IMR-90 (cell line): ENCODE measurements at regions not wholly inside any gene's neighbourhood (a gene's known extent, or its start where the extent isn't known, plus 50 kb on each side); places are given as distances from the start of the nearest gene placed in this dataset.

ENCODE experiments used
- ATAC-seq: fragments of 200-7000 bp; cut with Tn5 transposase; 2 replicates; pipeline ENCODE4 v1.9.1; 2020; ENCODE audit warnings: low read depth, mild to moderate bottlenecking, moderate library complexity
- BruUV-seq: library from RNA; stranded (reverse); fragments of 400-500 nt; replicated peaks from 2 replicates; lab custom pipeline; 2021; lab: Mats Ljungman, UMichigan
- CTCF ChIA-PET: fragments of 300-600 bp; formaldehyde crosslinking; extraction: SDS; loops from one replicate; lab custom pipeline; 2021; ENCODE audit warnings: antibody characterized with exemption; lab: Yijun Ruan, JAX
- POLR2A ChIA-PET: fragments of 300-600 bp; sonication (Branson Sonifier 250); formaldehyde crosslinking; loops from one replicate; lab custom pipeline; 2022; ENCODE audit warnings: antibody characterized with exemption; ENCODE audit not compliant: unreplicated experiment; lab: Charles Lee
- DNase-seq: peaks from one replicate; pipeline ENCODE4 v3.0.0; 2013
- H2AFZ ChIP-seq: replicated peaks from 2 replicates; pipeline ENCODE3; 2013; ENCODE audit warnings: low read length, mild to moderate bottlenecking; ENCODE audit not compliant: poor library complexity
- H2AK5ac ChIP-seq: 2 replicates; pipeline ENCODE4 v1.6.1; 2013; ENCODE audit warnings: low read depth, low read length, inconsistent platforms
- H2AK9ac ChIP-seq: replicated peaks from 2 replicates; pipeline ENCODE3; 2013; ENCODE audit warnings: mild to moderate bottlenecking, low read depth, low read length, moderate library complexity; ENCODE audit not compliant: poor library complexity
- H2BK120ac ChIP-seq: 2 replicates; pipeline ENCODE4 v1.6.1; 2013; ENCODE audit warnings: low read depth, low read length, inconsistent platforms
- H2BK15ac ChIP-seq: 3 replicates; pipeline ENCODE4 v1.6.1; 2013; ENCODE audit warnings: low read depth, low read length, inconsistent platforms
- H2BK20ac ChIP-seq: 2 replicates; pipeline ENCODE4 v1.6.1; 2013; ENCODE audit warnings: low read depth, mild to moderate bottlenecking, inconsistent platforms, low read length, moderate library complexity
- H2BK5ac ChIP-seq: 2 replicates; pipeline ENCODE4 v1.6.1; 2013; ENCODE audit warnings: mild to moderate bottlenecking, low read depth, low read length, inconsistent platforms; ENCODE audit not compliant: poor library complexity, severe bottlenecking
- H3K14ac ChIP-seq: replicated peaks from 2 replicates; pipeline ENCODE4 v1.6.1; 2013; ENCODE audit warnings: low read depth, low read length, inconsistent platforms
- H3K18ac ChIP-seq: 2 replicates; pipeline ENCODE4 v1.6.1; 2013; ENCODE audit warnings: low read depth, low read length, control low read depth
- H3K23ac ChIP-seq: 2 replicates; pipeline ENCODE4 v1.6.1; 2013; ENCODE audit warnings: low read depth, low read length, inconsistent platforms
- H3K27ac ChIP-seq: 2 replicates; pipeline ENCODE4 v1.5.1; 2013; ENCODE audit warnings: mild to moderate bottlenecking, control low read depth, low read length; ENCODE audit not compliant: insufficient read depth
- H3K27me3 ChIP-seq: 2 replicates; pipeline ENCODE4 v1.6.1; 2013; ENCODE audit warnings: low read length; ENCODE audit not compliant: control insufficient read depth, insufficient read depth
- H3K36me3 ChIP-seq: 2 replicates; pipeline ENCODE4 v1.6.1; 2013; ENCODE audit warnings: low read length, mixed read lengths; ENCODE audit not compliant: control insufficient read depth, insufficient read depth
- H3K4ac ChIP-seq: 2 replicates; pipeline ENCODE4 v1.6.1; 2013; ENCODE audit warnings: low read depth, low read length, inconsistent platforms
- H3K4me1 ChIP-seq: 2 replicates; pipeline ENCODE4 v1.6.1; 2013; ENCODE audit warnings: low read length, mixed read lengths; ENCODE audit not compliant: control insufficient read depth, insufficient read depth
- H3K4me2 ChIP-seq: 2 replicates; pipeline ENCODE4 v1.6.1; 2013; ENCODE audit warnings: low read depth, mild to moderate bottlenecking, control low read depth, low read length, moderate library complexity
- H3K4me3 ChIP-seq: 2 replicates; pipeline ENCODE4 v1.5.1; 2013; ENCODE audit warnings: low read depth, mild to moderate bottlenecking, control low read depth, low read length, moderate library complexity; ENCODE audit not compliant: insufficient read depth
- H3K56ac ChIP-seq: 2 replicates; pipeline ENCODE4 v1.6.1; 2013; ENCODE audit warnings: low read length, inconsistent platforms; ENCODE audit not compliant: insufficient read depth; ENCODE audit errors: extremely low read depth
- H3K79me1 ChIP-seq, 2 experiments: 2 replicates each; pipeline ENCODE4 v1.6.1; 2013; ENCODE audit warnings: low read length in 2 of 2, inconsistent platforms in 1 of 2, low read depth in 1 of 2
- H3K9ac ChIP-seq: 2 replicates; pipeline ENCODE4 v1.6.1; 2013; ENCODE audit warnings: low read depth, low read length, control low read depth
- H3K9me1 ChIP-seq: 2 replicates; pipeline ENCODE4 v1.6.1; 2013; ENCODE audit warnings: low read length, inconsistent platforms; ENCODE audit not compliant: insufficient read depth
- H3K9me3 ChIP-seq: 2 replicates; pipeline ENCODE4 v1.6.1; 2013; ENCODE audit warnings: low read length; ENCODE audit not compliant: control insufficient read depth, insufficient read depth
- H4K20me1 ChIP-seq: 2 replicates; pipeline ENCODE4 v1.6.1; 2013; ENCODE audit warnings: low read length, inconsistent platforms; ENCODE audit not compliant: insufficient read depth
- H4K5ac ChIP-seq: 2 replicates; pipeline ENCODE4 v1.6.1; 2013; ENCODE audit warnings: mild to moderate bottlenecking, low read depth, low read length, control low read depth
- H4K8ac ChIP-seq, 2 experiments: 2 replicates each; pipeline ENCODE4 v1.6.1; 2013; ENCODE audit warnings: low read depth in 2 of 2, low read length in 2 of 2, control low read depth in 1 of 2, inconsistent platforms in 1 of 2
- H4K91ac ChIP-seq: 2 replicates; pipeline ENCODE4 v1.6.1; 2013; ENCODE audit warnings: low read depth, low read length, inconsistent platforms; ENCODE audit not compliant: insufficient read depth
- CEBPB ChIP-seq: IDR thresholded peaks from 2 replicates; pipeline ENCODE4 v1.6.1; 2012; ENCODE audit warnings: low read depth, low read length, improper control_type of control experiment
- SMC3 ChIP-seq: fragments of 150-350 bp; IDR thresholded peaks from 2 replicates; pipeline ENCODE4 v1.6.1; 2016; ENCODE audit warnings: low read depth, mild to moderate bottlenecking, antibody characterized with exemption, low read length, moderate library complexity
- WGBS, 2 experiments: methylation state at CpG; one replicate each; pipeline versions ENCODE4 v1.1.5 to v1.1.7; 2013; ENCODE audit warnings: missing lambda C conversion rate in 2 of 2; ENCODE audit not compliant: insufficient read length in 1 of 2; ENCODE audit errors: extremely low coverage in 2 of 2; 5-methylcytosine and 5-hydroxymethylcytosine counted together
- dilution Hi-C: fragments of 300-500 bp; cut with HindIII; formaldehyde crosslinking; loops from one replicate; pipeline ENCODE4 v1.14.3; 2018; ENCODE audit warnings: low sequenced_read_pairs; ENCODE audit not compliant: unreplicated experiment
- in situ Hi-C: fragments of 300-500 bp; cut with MboI; formaldehyde crosslinking; loops from 3 replicates; pipeline ENCODE4 v1.14.3; 2019; ENCODE audit warnings: low sequenced_read_pairs, inconsistent platforms, mixed read lengths
- intact Hi-C: fragments of 100-400 bp; cut with micrococcal nuclease; formaldehyde crosslinking; loops from 2 replicates; pipeline ENCODE4 v1.10.0; 2022

DNA sequence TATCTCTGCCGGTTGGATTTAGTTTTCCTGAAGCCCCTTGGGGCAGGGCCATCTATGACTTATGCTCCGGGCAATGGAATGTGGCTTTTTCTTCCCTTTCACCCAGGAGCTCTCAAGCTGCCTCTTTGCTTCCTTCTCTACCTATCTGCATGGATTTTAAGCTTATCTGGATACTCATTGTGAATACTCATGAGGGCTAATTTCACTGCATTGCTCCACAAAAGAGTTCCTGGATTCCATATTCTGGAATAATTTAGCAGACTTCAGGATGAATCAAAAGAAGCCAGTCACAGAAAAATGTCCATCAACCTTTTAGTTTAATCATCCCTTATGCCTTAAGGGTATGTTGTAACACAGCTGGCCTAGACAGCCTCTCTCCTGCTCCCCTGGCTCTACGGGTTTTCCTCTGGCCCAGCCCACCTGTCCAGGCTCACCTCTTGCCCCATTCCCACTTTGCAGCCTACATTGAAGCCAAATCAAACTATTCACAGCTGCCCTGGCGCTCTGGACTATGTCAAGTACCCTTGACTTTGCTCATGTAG, 122.8 kb upstream of the RMDN2 start:
- Histone ChIP-seq H2BK120ac (peak overlapping the region; percentile 100), H3K4me1 (peaks cover 30% of the 10 kb centered on the region), H3K4ac (peak overlapping the region; percentile 99), H3K14ac (peak overlapping the region; percentile 96), H2AFZ (no peak overlapping the region), H2BK5ac (peak overlapping the region; percentile 100), H3K4me3 (no peak overlapping the region), H2BK15ac (peak overlapping the region; percentile 92), H3K9me3 (no peaks in the 10 kb centered on the region), H4K91ac (peak overlapping the region; percentile 98), H4K5ac (peak overlapping the region; percentile 99), H4K20me1 (no peaks in the 10 kb centered on the region), H3K9me1 (peaks cover 26% of the 10 kb centered on the region), H3K18ac (peak overlapping the region; percentile 100), H3K23ac (peak overlapping the region; percentile 99), H2AK9ac (peak overlapping the region; percentile 80), H2BK20ac (peak overlapping the region; percentile 99), H3K36me3 (no peaks in the 10 kb centered on the region), H2AK5ac (peak overlapping the region; percentile 98), H3K27me3 (no peaks in the 10 kb centered on the region), H3K79me1 (peaks cover 8 to 30% of the 10 kb centered on the region in 2 experiments; a peak in 3 of 4 replicates), H3K9ac (peak overlapping the region; percentile 89), H3K4me2 (peak overlapping the region; percentile 46), H3K56ac (peak overlapping the region; percentile 99), H4K8ac (peak overlapping the region; percentile 87 to 97), H3K27ac (peak overlapping the region; percentile 100)
- ATAC-seq (peak; percentile 24), DNase-seq (peak; percentile 45)
- in situ Hi-C loops, result no loop called here
- dilution Hi-C loops, result no loop called here
- intact Hi-C loops, result loop anchor here (2.0 to 5.0 kb wide), 3 partner anchors 27 to 91 kb away; no protein-coding TSS in a partner anchor
- no peak for TF ChIP-seq SMC3
- peak; percentile 56 for TF ChIP-seq CEBPB
- POLR2A ChIA-PET, result interaction anchor here (0.6 to 1.2 kb wide), 4 partner anchors 20 to 135 kb away, joined by 3 to 10 read pairs (median 4); no protein-coding TSS in a partner anchor
- BruUV-seq, result TSS peak; percentile 66
- CTCF ChIA-PET, result no interaction called here
- WGBS, 2 experiments, result 0% methylated on average over 1 of the region's 4 CpGs; no CpG with 5 or more reads in 1 of the 2 experiments
